Ovary (tissue), 7 donors: ENCODE measurements at regions not wholly inside any gene's neighbourhood (a gene's known extent, or its start where the extent isn't known, plus 50 kb on each side); places are given as distances from the start of the nearest gene placed in this dataset.

Experiments used
- DNase-seq, 5 donors: peaks; one replicate each; pipeline ENCODE4 v3.0.0-alpha.2; 2019 to 2020
- H3K27ac ChIP-seq, 2 donors: fragments of 200-600 bp; one replicate each; pipeline versions ENCODE4 v1.5.1 to v1.8.0; 2019 to 2022
- H3K27me3 ChIP-seq: fragments of 200-600 bp; one replicate; pipeline ENCODE4 v1.8.0; 2022
- H3K36me3 ChIP-seq: fragments of 200-600 bp; sonication (generic); one replicate; pipeline ENCODE4 v1.5.1; 2019
- H3K4me1 ChIP-seq: one replicate; pipeline ENCODE4 v1.8.1; 2013; ENCODE audit warnings: mild to moderate bottlenecking, moderate library complexity; ENCODE audit not compliant: insufficient read depth
- H3K4me3 ChIP-seq: fragments of 200-600 bp; sonication (generic); one replicate; pipeline ENCODE4 v1.5.1; 2017
- H3K9me3 ChIP-seq, 2 donors: fragments of 200-600 bp in 1 of 2; sonication (generic) in 1 of 2; one replicate each; pipeline versions ENCODE4 v1.5.1 to v1.8.1; 2013 to 2019; ENCODE audit warnings: mild to moderate bottlenecking in 1 of 2, moderate library complexity in 1 of 2
- CTCF ChIP-seq, 3 donors: fragments of 450-650 bp in 2 of 3; fragments of 200-600 bp in 1 of 3; IDR thresholded peaks; one replicate each; pipeline versions ENCODE4 v1.5.1 to v1.8.0; 2016 to 2022; ENCODE audit warnings: antibody characterized with exemption in 3 of 3, mild to moderate bottlenecking in 1 of 3
- EP300 ChIP-seq: sonication (generic); formaldehyde crosslinking; IDR thresholded peaks from one replicate; pipeline ENCODE4 v1.6.1; 2017; ENCODE audit warnings: antibody characterized with exemption
- POLR2A ChIP-seq: fragments of 450-650 bp; IDR thresholded peaks from one replicate; pipeline ENCODE4 v1.6.1; 2017; ENCODE audit warnings: antibody characterized with exemption, mild to moderate bottlenecking, moderate library complexity
- WGBS, 3 donors: extraction: QIAGEN DNeasy Blood & Tissue Kit in 1 of 3; methylation state at CpG; one replicate each; pipeline versions ENCODE4 v1.1.5 to v1.1.7; 2013 to 2017; 5-methylcytosine and 5-hydroxymethylcytosine counted together
- intact Hi-C, 4 donors: fragments of 100-400 bp; cut with DNase I; formaldehyde crosslinking; loops; one replicate each; pipeline versions ENCODE4 v1.11.0 to v1.15.1; 2022 to 2023
- donor health status: DM: no; HTN: no; CAD: no; lungs with moderate emphysema.
- donor health status: DM: no; HTN: no; CAD: no.
- donor health status: Bipolar disorder and iron deficiency.
- donor health status: DM: no; HTN: no; CAD: no.
- donor health status: DM: yes; HTN: yes; CAD: no.

DNA sequence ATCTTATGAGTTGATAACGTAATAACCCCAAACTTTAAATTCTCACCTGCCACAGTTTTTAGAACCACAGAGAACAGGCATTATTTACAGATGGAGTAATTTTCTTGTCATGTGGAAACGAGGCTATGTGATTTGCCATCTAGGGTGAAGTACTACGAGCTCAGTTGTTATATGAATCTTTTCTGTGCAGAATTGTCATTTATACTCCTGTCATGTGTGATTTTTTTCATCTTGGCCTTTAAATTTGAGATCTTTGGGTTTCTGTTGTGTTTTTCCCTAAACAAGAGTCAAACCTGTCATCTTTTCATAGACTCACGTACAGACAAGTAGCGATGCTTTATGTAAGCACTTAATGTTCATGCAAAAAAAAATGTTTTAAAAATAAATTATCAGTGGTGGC is 153.7 kb upstream of the TAC1 start:
- intact Hi-C loops, result no loop called here
- 77 to 80% (median 78%) methylated on average over 5 of the region's 5 CpGs for WGBS, 3 donors
- no peak for TF ChIP-seq POLR2A

DNA sequence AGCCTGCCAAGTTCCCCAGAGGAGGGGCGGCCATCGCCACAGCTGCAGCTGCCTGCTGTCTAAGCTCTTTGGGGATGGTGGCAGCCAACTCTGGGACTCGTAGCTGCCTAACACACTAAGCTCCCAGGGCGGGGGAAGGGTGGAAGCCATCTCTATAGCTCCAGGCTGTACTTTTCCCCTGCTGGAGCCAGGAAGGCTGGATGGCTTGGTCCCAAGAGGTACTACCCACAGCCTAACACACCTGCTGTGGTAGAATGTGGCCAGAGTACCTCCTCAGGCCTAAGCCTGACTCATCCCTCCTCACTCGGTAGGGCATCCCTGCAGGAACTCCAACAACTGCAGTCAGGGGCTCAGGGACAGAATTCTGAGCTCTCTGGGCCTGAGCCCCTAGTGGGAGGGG is 151.7 kb upstream of the TAC1 start:
- TF ChIP-seq EP300 (no peak), POLR2A (no peak)
- no peaks in the 10 kb centered on the region for H3K27me3 ChIP-seq
- H3K27ac ChIP-seq, result no peak overlapping the region
- no peaks in the 10 kb centered on the region for H3K4me1 ChIP-seq
- no peak for DNase-seq
- H3K36me3 ChIP-seq, result no peaks in the 10 kb centered on the region
- H3K4me3 ChIP-seq, result no peak overlapping the region
- intact Hi-C loops, result no loop called here
- 67 to 85% (median 81%) methylated on average over 5 of the region's 5 CpGs for WGBS, 3 donors
- H3K9me3 ChIP-seq, result no peaks in the 10 kb centered on the region

More for the DNA sequence above, 153.7 kb upstream of the TAC1 start:
- Histone ChIP-seq H3K4me3 (no peak overlapping the region), H3K27me3 (no peaks in the 10 kb centered on the region), H3K36me3 (no peaks in the 10 kb centered on the region), H3K27ac (no peak overlapping the region), H3K9me3 (no peaks in the 10 kb centered on the region), H3K4me1 (no peaks in the 10 kb centered on the region)
- no peak for DNase-seq

GRCh38 chr7:97595439-97595838 is 136.4 kb upstream of the TAC1 start:
- Histone ChIP-seq H3K4me1 (no peaks in the 10 kb centered on the region), H3K36me3 (no peaks in the 10 kb centered on the region), H3K27me3 (no peaks in the 10 kb centered on the region), H3K4me3 (no peak overlapping the region), H3K9me3 (no peaks in the 10 kb centered on the region), H3K27ac (no peak overlapping the region)
- intact Hi-C loops, result no loop called here
- TF ChIP-seq EP300 (no peak), POLR2A (no peak)
- WGBS, 3 donors, result 78 to 84% (median 81%) methylated on average over 2 of the region's 2 CpGs
- DNase-seq, result no peak

DNA sequence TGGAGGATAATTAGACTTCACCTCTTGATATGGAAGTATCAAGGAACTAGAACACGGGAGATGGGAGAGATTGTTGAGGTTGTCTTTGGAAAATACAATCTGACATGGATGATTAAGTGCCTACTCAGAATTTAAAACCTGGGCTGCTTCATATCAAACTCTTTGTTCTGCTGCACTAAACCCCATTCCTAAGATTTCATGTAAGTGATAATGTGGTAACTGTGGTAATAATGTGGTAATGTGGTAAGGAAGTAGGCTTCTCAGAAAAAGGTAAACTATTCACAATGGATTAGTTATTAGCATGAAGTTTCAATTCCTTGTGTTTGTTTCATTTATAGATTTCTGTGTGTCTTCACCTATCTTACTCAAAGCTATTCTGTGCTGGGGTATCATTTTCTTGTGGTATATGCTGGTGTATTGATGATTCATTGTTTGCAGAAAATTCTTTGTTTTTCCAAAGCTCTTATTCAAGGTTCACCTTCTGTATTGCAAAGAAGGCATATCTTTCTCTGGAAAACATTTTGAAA is 129.9 kb upstream of the TAC1 start:
- no peaks in the 10 kb centered on the region for H3K4me1 ChIP-seq
- DNase-seq, result no peak
- no peaks in the 10 kb centered on the region for H3K27me3 ChIP-seq
- no peaks in the 10 kb centered on the region for H3K9me3 ChIP-seq
- TF ChIP-seq EP300 (no peak), POLR2A (no peak), CTCF (IDR thresholded peaks at IDR 0.05) (no peak)
- H3K4me3 ChIP-seq, result no peak overlapping the region
- WGBS, 3 donors, result 59 to 64% (median 59%) methylated on average over 1 of the region's 1 CpG
- H3K27ac ChIP-seq, result no peak overlapping the region
- no peaks in the 10 kb centered on the region for H3K36me3 ChIP-seq
- intact Hi-C loops, result no loop called here

- intact Hi-C loops, result no loop called here
- 65 to 86% (median 82%) methylated on average over 2 of the region's 2 CpGs for WGBS, 3 donors
- H3K27me3 ChIP-seq, result no peaks in the 10 kb centered on the region
- no peaks in the 10 kb centered on the region for H3K4me1 ChIP-seq
- no peaks in the 10 kb centered on the region for H3K36me3 ChIP-seq
- TF ChIP-seq EP300 (no peak), CTCF (IDR thresholded peaks at IDR 0.05) (no peak), POLR2A (no peak)
- no peak for DNase-seq
- H3K4me3 ChIP-seq, result no peak overlapping the region
- H3K9me3 ChIP-seq, result no peaks in the 10 kb centered on the region
- H3K27ac ChIP-seq, result no peak overlapping the region
Observed at GRCh38 chr7:97620495-97620894, 111.4 kb upstream of the TAC1 start.

DNA sequence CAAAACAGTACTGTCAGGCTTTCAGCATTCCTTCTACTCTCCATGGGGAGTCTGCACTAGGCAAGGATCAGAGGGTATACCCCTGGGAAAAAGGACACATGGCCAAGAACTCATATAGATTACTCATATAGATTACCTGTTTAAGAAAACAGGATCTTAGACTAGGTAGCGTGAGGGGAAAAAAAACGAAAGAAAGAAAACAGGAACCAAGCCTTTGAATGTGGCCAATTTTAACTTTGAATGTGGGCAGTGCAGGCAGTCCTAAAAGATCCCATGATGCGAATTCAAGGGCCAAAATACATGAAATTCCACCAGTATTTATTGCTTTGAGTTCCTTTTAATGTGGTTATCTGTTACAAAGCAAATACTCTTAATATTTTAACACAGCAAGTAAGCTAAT is 108.6 kb upstream of the TAC1 start:
- H3K27me3 ChIP-seq, result no peaks in the 10 kb centered on the region
- no peak overlapping the region for H3K27ac ChIP-seq
- no peak for TF ChIP-seq EP300
- TF ChIP-seq POLR2A, result no peak
- no peak for TF ChIP-seq CTCF (IDR thresholded peaks at IDR 0.05)
- 71 to 78% (median 77%) methylated on average over 3 of the region's 3 CpGs for WGBS, 3 donors
- no peak for DNase-seq
- H3K4me1 ChIP-seq, result no peaks in the 10 kb centered on the region
- intact Hi-C loops, result no loop called here
- no peaks in the 10 kb centered on the region for H3K36me3 ChIP-seq
- no peak overlapping the region for H3K4me3 ChIP-seq
- H3K9me3 ChIP-seq, result no peaks in the 10 kb centered on the region
